HEK293 (cell line): ENCODE measurements at regions not wholly inside any gene's neighbourhood (a gene's known extent, or its start where the extent isn't known, plus 50 kb on each side); places are given as distances from the start of the nearest gene placed in this dataset.

Experiments
- SP2 ChIP-seq: fragments of 450-650 bp; formaldehyde crosslinking; IDR thresholded peaks from 2 replicates; pipeline ENCODE4 v1.5.1; 2016; ENCODE audit warnings: missing biosample characterization, missing genetic modification characterization
- TCF7L2 ChIP-seq: IDR thresholded peaks from 2 replicates; pipeline ENCODE4 v1.6.1; 2011; ENCODE audit warnings: low read depth, mild to moderate bottlenecking, inconsistent platforms, low read length, moderate library complexity, borderline replicate concordance
- ZNF146 ChIP-seq: fragments of 450-650 bp; formaldehyde crosslinking; IDR thresholded peaks from 2 replicates; pipeline ENCODE4 v1.5.1; 2016; ENCODE audit warnings: missing biosample characterization, missing genetic modification characterization
- ZNF157 ChIP-seq: fragments of 450-650 bp; formaldehyde crosslinking; IDR thresholded peaks from 2 replicates; pipeline ENCODE4 v1.5.1; 2016; ENCODE audit warnings: missing biosample characterization, missing genetic modification characterization
- ZNF239 ChIP-seq: fragments of 450-650 bp; formaldehyde crosslinking; IDR thresholded peaks from 2 replicates; pipeline ENCODE4 v1.5.1; 2016; ENCODE audit warnings: missing biosample characterization, missing genetic modification characterization
- ZNF544 ChIP-seq: fragments of 450-650 bp; formaldehyde crosslinking; IDR thresholded peaks from 2 replicates; pipeline ENCODE4 v1.5.0; 2017; ENCODE audit warnings: missing biosample characterization, missing genetic modification characterization
- TF ChIP-seq, protein P1 (sequence below): fragments of 450-650 bp; formaldehyde crosslinking; IDR thresholded peaks from 2 replicates; pipeline ENCODE4 v1.5.1; 2016; ENCODE audit warnings: missing biosample characterization, missing genetic modification characterization
- TF ChIP-seq, protein P2 (sequence below): fragments of 450-650 bp; formaldehyde crosslinking; IDR thresholded peaks from 2 replicates; pipeline ENCODE4 v1.5.1; 2016; ENCODE audit warnings: missing biosample characterization, missing genetic modification characterization

DNA sequence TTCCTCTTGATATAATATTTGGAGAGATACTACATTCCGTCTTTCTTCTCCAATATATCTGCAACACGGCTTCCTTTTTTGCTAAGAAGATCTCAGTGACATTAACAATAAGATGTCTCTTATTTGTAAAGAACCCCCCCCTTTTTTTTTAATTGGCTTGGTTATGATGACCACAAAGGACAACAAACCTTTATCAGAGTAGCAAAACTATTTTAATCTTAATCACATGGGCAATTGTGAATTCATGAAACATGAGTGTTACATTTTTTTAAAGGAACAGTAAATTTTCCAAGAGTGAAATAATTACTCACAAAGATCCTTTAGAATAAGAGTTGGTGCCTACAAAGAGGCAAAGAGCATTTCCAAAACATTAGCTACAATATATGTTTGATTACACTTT is 554.1 kb downstream of the MAT2B start:
- TF ChIP-seq, protein P1, sequence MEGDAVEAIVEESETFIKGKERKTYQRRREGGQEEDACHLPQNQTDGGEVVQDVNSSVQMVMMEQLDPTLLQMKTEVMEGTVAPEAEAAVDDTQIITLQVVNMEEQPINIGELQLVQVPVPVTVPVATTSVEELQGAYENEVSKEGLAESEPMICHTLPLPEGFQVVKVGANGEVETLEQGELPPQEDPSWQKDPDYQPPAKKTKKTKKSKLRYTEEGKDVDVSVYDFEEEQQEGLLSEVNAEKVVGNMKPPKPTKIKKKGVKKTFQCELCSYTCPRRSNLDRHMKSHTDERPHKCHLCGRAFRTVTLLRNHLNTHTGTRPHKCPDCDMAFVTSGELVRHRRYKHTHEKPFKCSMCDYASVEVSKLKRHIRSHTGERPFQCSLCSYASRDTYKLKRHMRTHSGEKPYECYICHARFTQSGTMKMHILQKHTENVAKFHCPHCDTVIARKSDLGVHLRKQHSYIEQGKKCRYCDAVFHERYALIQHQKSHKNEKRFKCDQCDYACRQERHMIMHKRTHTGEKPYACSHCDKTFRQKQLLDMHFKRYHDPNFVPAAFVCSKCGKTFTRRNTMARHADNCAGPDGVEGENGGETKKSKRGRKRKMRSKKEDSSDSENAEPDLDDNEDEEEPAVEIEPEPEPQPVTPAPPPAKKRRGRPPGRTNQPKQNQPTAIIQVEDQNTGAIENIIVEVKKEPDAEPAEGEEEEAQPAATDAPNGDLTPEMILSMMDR (tag by site-specific recombination) = no peak
- TF ChIP-seq, protein P2, sequence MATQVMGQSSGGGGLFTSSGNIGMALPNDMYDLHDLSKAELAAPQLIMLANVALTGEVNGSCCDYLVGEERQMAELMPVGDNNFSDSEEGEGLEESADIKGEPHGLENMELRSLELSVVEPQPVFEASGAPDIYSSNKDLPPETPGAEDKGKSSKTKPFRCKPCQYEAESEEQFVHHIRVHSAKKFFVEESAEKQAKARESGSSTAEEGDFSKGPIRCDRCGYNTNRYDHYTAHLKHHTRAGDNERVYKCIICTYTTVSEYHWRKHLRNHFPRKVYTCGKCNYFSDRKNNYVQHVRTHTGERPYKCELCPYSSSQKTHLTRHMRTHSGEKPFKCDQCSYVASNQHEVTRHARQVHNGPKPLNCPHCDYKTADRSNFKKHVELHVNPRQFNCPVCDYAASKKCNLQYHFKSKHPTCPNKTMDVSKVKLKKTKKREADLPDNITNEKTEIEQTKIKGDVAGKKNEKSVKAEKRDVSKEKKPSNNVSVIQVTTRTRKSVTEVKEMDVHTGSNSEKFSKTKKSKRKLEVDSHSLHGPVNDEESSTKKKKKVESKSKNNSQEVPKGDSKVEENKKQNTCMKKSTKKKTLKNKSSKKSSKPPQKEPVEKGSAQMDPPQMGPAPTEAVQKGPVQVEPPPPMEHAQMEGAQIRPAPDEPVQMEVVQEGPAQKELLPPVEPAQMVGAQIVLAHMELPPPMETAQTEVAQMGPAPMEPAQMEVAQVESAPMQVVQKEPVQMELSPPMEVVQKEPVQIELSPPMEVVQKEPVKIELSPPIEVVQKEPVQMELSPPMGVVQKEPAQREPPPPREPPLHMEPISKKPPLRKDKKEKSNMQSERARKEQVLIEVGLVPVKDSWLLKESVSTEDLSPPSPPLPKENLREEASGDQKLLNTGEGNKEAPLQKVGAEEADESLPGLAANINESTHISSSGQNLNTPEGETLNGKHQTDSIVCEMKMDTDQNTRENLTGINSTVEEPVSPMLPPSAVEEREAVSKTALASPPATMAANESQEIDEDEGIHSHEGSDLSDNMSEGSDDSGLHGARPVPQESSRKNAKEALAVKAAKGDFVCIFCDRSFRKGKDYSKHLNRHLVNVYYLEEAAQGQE (tag by site-specific recombination) = no peak
- no peak for TF ChIP-seq ZNF146
- TF ChIP-seq ZNF239 (tag by site-specific recombination) = no peak
- no peak for TF ChIP-seq SP2 (tag by site-specific recombination)
- TF ChIP-seq ZNF157 = no peak
- TF ChIP-seq ZNF544 (tag by site-specific recombination) = no peak
- no peak for TF ChIP-seq TCF7L2
